ENCODE measurements at regions not wholly inside any gene's neighbourhood (a gene's known extent, or its start where the extent isn't known, plus 50 kb on each side); places are given as distances from the start of the nearest gene placed in this dataset.
"Not testable (repeated sequence)": the region's sequence is repeated elsewhere in the genome, so short reads cannot be mapped to it uniquely, and the experiment has no call there.

- Histone ChIP-seq H2AFZ (no peak overlapping the region), H3K9me3 (ENCODE audit: low read depth) (no peaks in the 10 kb centered on the region), H3K27ac (no peak overlapping the region), H3K79me2 (no peaks in the 10 kb centered on the region), H3K4me3 (no peak overlapping the region), H3K27me3 (no peaks in the 10 kb centered on the region), H4K20me1 (ENCODE audit: insufficient read depth, poor library complexity, severe bottlenecking) (no peaks in the 10 kb centered on the region), H3K4me2 (no peak overlapping the region), H3K4me1 (ENCODE audit: insufficient read depth) (peaks cover 9% of the 10 kb centered on the region), H3K36me3 (replicated peaks; ENCODE audit: insufficient read depth, low read depth) (no peaks in the 10 kb centered on the region), H3K9me2 (replicated peaks; ENCODE audit: insufficient read depth) (no peaks in the 10 kb centered on the region)
- DNase-seq (ENCODE audit: low spot score) = no peak
- TF ChIP-seq EZH2phosphoT487 (IDR thresholded peaks at IDR 0.05; ENCODE audit: low read depth, severe bottlenecking, unreplicated experiment) (no peak), CTCF (IDR thresholded peaks at IDR 0.05; ENCODE audit: poor library complexity) (no peak), EZH2 (IDR thresholded peaks at IDR 0.05; ENCODE audit: borderline replicate concordance) (no peak)
- WGBS (ENCODE audit: low lambda C conversion rate, missing lambda C conversion rate) = 98% methylated on average over 3 of the region's 3 CpGs
These were observed 97.6 kb upstream of the FRMD4B start for GRCh38 chr3:69483449-69483848.

GRCh38 chr3:69480986-69481385 is 95.1 kb upstream of the FRMD4B start:
- H4K20me1 ChIP-seq (ENCODE audit: insufficient read depth, poor library complexity, severe bottlenecking); H3K9me3 ChIP-seq (ENCODE audit: low read depth); H3K4me3 ChIP-seq; H3K36me3 ChIP-seq (replicated peaks; ENCODE audit: insufficient read depth, low read depth); H3K4me2 ChIP-seq; H3K27me3 ChIP-seq; H3K4me1 ChIP-seq (ENCODE audit: insufficient read depth); H3K27ac ChIP-seq; H3K79me2 ChIP-seq; DNase-seq (ENCODE audit: low spot score); H3K9me2 ChIP-seq (replicated peaks; ENCODE audit: insufficient read depth); H2AFZ ChIP-seq: not testable (repeated sequence)
- 96% methylated on average over 15 of the region's 16 CpGs for WGBS (ENCODE audit: low lambda C conversion rate, missing lambda C conversion rate)

DNA sequence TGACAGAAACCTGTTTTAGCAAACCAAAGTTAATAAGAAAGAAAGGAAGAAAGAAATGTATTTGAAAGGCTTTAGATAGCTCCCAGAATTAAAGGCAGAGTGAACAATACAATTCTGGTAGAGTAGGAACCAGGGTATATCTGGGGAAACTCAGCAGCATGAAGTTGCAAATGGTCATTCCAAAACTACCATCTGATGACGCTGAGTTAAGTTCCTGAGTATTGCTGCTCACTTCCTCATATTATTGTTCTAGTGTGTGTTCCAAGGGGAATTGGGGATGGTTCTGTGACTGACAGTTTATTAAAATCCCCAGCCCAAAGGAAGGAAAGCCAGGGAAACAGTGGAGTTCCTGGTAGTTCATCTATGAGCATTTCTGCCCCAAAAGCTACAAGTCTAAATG is 88.3 kb upstream of the FRMD4B start:
- H3K4me3 ChIP-seq = no peak overlapping the region
- no peak overlapping the region for H3K27ac ChIP-seq
- H2AFZ ChIP-seq = no peak overlapping the region
- no peaks in the 10 kb centered on the region for H3K9me2 ChIP-seq (replicated peaks; ENCODE audit: insufficient read depth)
- H3K79me2 ChIP-seq = no peaks in the 10 kb centered on the region
- H3K4me2 ChIP-seq = no peak overlapping the region
- no peaks in the 10 kb centered on the region for H3K9me3 ChIP-seq (ENCODE audit: low read depth)
- no peaks in the 10 kb centered on the region for H4K20me1 ChIP-seq (ENCODE audit: insufficient read depth, poor library complexity, severe bottlenecking)
- H3K4me1 ChIP-seq (ENCODE audit: insufficient read depth) = no peaks in the 10 kb centered on the region
- H3K36me3 ChIP-seq (replicated peaks; ENCODE audit: insufficient read depth, low read depth) = no peaks in the 10 kb centered on the region
- no peaks in the 10 kb centered on the region for H3K27me3 ChIP-seq
- WGBS (ENCODE audit: low lambda C conversion rate, missing lambda C conversion rate) = 92% methylated on average over 1 of the region's 1 CpG
- no peak for DNase-seq (ENCODE audit: low spot score)
- TF ChIP-seq CTCF (IDR thresholded peaks at IDR 0.05; ENCODE audit: poor library complexity) = no peak
- no peak for TF ChIP-seq EZH2phosphoT487 (IDR thresholded peaks at IDR 0.05; ENCODE audit: low read depth, severe bottlenecking, unreplicated experiment)
- no peak for TF ChIP-seq EZH2 (IDR thresholded peaks at IDR 0.05; ENCODE audit: borderline replicate concordance)

- Histone ChIP-seq H3K79me2 (no peaks in the 10 kb centered on the region), H3K9me3 (ENCODE audit: low read depth) (no peaks in the 10 kb centered on the region), H3K4me1 (ENCODE audit: insufficient read depth) (no peaks in the 10 kb centered on the region), H3K27ac (no peak overlapping the region), H2AFZ (no peak overlapping the region), H3K4me3 (no peak overlapping the region), H3K4me2 (no peak overlapping the region), H3K9me2 (replicated peaks; ENCODE audit: insufficient read depth) (no peaks in the 10 kb centered on the region), H3K27me3 (no peaks in the 10 kb centered on the region), H4K20me1 (ENCODE audit: insufficient read depth, poor library complexity, severe bottlenecking) (no peaks in the 10 kb centered on the region), H3K36me3 (replicated peaks; ENCODE audit: insufficient read depth, low read depth) (no peaks in the 10 kb centered on the region)
- DNase-seq (ENCODE audit: low spot score) = no peak
- WGBS (ENCODE audit: low lambda C conversion rate, missing lambda C conversion rate) = 83% methylated on average over 1 of the region's 1 CpG
- TF ChIP-seq EZH2phosphoT487 (IDR thresholded peaks at IDR 0.05; ENCODE audit: low read depth, severe bottlenecking, unreplicated experiment) (no peak), CTCF (IDR thresholded peaks at IDR 0.05; ENCODE audit: poor library complexity) (no peak), EZH2 (IDR thresholded peaks at IDR 0.05; ENCODE audit: borderline replicate concordance) (no peak)
These were observed 86.2 kb upstream of the FRMD4B start for GRCh38 chr3:69472093-69472492.

Data from hepatocyte (in vitro differentiated cells).